IMR-90 (cell line): ENCODE measurements at regions not wholly inside any gene's neighbourhood (a gene's known extent, or its start where the extent isn't known, plus 50 kb on each side); places are given as distances from the start of the nearest gene placed in this dataset.

Experiments
- ATAC-seq: fragments of 200-7000 bp; cut with Tn5 transposase; 2 replicates; pipeline ENCODE4 v1.9.1; 2020; ENCODE audit warnings: low read depth, mild to moderate bottlenecking, moderate library complexity
- BruUV-seq: library from RNA; stranded (reverse); fragments of 400-500 nt; replicated peaks from 2 replicates; lab custom pipeline; 2021; lab: Mats Ljungman, UMichigan
- CTCF ChIA-PET: fragments of 300-600 bp; formaldehyde crosslinking; extraction: SDS; loops from one replicate; lab custom pipeline; 2021; ENCODE audit warnings: antibody characterized with exemption; lab: Yijun Ruan, JAX
- POLR2A ChIA-PET: fragments of 300-600 bp; sonication (Branson Sonifier 250); formaldehyde crosslinking; loops from one replicate; lab custom pipeline; 2022; ENCODE audit warnings: antibody characterized with exemption; ENCODE audit not compliant: unreplicated experiment; lab: Charles Lee
- DNase-seq: peaks from one replicate; pipeline ENCODE4 v3.0.0; 2013
- H2AFZ ChIP-seq: replicated peaks from 2 replicates; pipeline ENCODE3; 2013; ENCODE audit warnings: low read length, mild to moderate bottlenecking; ENCODE audit not compliant: poor library complexity
- H2AK5ac ChIP-seq: 2 replicates; pipeline ENCODE4 v1.6.1; 2013; ENCODE audit warnings: low read depth, low read length, inconsistent platforms
- H2AK9ac ChIP-seq: replicated peaks from 2 replicates; pipeline ENCODE3; 2013; ENCODE audit warnings: mild to moderate bottlenecking, low read depth, low read length, moderate library complexity; ENCODE audit not compliant: poor library complexity
- H2BK120ac ChIP-seq: 2 replicates; pipeline ENCODE4 v1.6.1; 2013; ENCODE audit warnings: low read depth, low read length, inconsistent platforms
- H2BK15ac ChIP-seq: 3 replicates; pipeline ENCODE4 v1.6.1; 2013; ENCODE audit warnings: low read depth, low read length, inconsistent platforms
- H2BK20ac ChIP-seq: 2 replicates; pipeline ENCODE4 v1.6.1; 2013; ENCODE audit warnings: low read depth, mild to moderate bottlenecking, inconsistent platforms, low read length, moderate library complexity
- H2BK5ac ChIP-seq: 2 replicates; pipeline ENCODE4 v1.6.1; 2013; ENCODE audit warnings: mild to moderate bottlenecking, low read depth, low read length, inconsistent platforms; ENCODE audit not compliant: poor library complexity, severe bottlenecking
- H3K14ac ChIP-seq: replicated peaks from 2 replicates; pipeline ENCODE4 v1.6.1; 2013; ENCODE audit warnings: low read depth, low read length, inconsistent platforms
- H3K18ac ChIP-seq: 2 replicates; pipeline ENCODE4 v1.6.1; 2013; ENCODE audit warnings: low read depth, low read length, control low read depth
- H3K23ac ChIP-seq: 2 replicates; pipeline ENCODE4 v1.6.1; 2013; ENCODE audit warnings: low read depth, low read length, inconsistent platforms
- H3K27ac ChIP-seq: 2 replicates; pipeline ENCODE4 v1.5.1; 2013; ENCODE audit warnings: mild to moderate bottlenecking, control low read depth, low read length; ENCODE audit not compliant: insufficient read depth
- H3K27me3 ChIP-seq: 2 replicates; pipeline ENCODE4 v1.6.1; 2013; ENCODE audit warnings: low read length; ENCODE audit not compliant: control insufficient read depth, insufficient read depth
- H3K36me3 ChIP-seq: 2 replicates; pipeline ENCODE4 v1.6.1; 2013; ENCODE audit warnings: low read length, mixed read lengths; ENCODE audit not compliant: control insufficient read depth, insufficient read depth
- H3K4ac ChIP-seq: 2 replicates; pipeline ENCODE4 v1.6.1; 2013; ENCODE audit warnings: low read depth, low read length, inconsistent platforms
- H3K4me1 ChIP-seq: 2 replicates; pipeline ENCODE4 v1.6.1; 2013; ENCODE audit warnings: low read length, mixed read lengths; ENCODE audit not compliant: control insufficient read depth, insufficient read depth
- H3K4me2 ChIP-seq: 2 replicates; pipeline ENCODE4 v1.6.1; 2013; ENCODE audit warnings: low read depth, mild to moderate bottlenecking, control low read depth, low read length, moderate library complexity
- H3K4me3 ChIP-seq: 2 replicates; pipeline ENCODE4 v1.5.1; 2013; ENCODE audit warnings: low read depth, mild to moderate bottlenecking, control low read depth, low read length, moderate library complexity; ENCODE audit not compliant: insufficient read depth
- H3K56ac ChIP-seq: 2 replicates; pipeline ENCODE4 v1.6.1; 2013; ENCODE audit warnings: low read length, inconsistent platforms; ENCODE audit not compliant: insufficient read depth; ENCODE audit errors: extremely low read depth
- H3K79me1 ChIP-seq, 2 experiments: 2 replicates each; pipeline ENCODE4 v1.6.1; 2013; ENCODE audit warnings: low read length in 2 of 2, inconsistent platforms in 1 of 2, low read depth in 1 of 2
- H3K9ac ChIP-seq: 2 replicates; pipeline ENCODE4 v1.6.1; 2013; ENCODE audit warnings: low read depth, low read length, control low read depth
- H3K9me1 ChIP-seq: 2 replicates; pipeline ENCODE4 v1.6.1; 2013; ENCODE audit warnings: low read length, inconsistent platforms; ENCODE audit not compliant: insufficient read depth
- H3K9me3 ChIP-seq: 2 replicates; pipeline ENCODE4 v1.6.1; 2013; ENCODE audit warnings: low read length; ENCODE audit not compliant: control insufficient read depth, insufficient read depth
- H4K20me1 ChIP-seq: 2 replicates; pipeline ENCODE4 v1.6.1; 2013; ENCODE audit warnings: low read length, inconsistent platforms; ENCODE audit not compliant: insufficient read depth
- H4K5ac ChIP-seq: 2 replicates; pipeline ENCODE4 v1.6.1; 2013; ENCODE audit warnings: mild to moderate bottlenecking, low read depth, low read length, control low read depth
- H4K8ac ChIP-seq, 2 experiments: 2 replicates each; pipeline ENCODE4 v1.6.1; 2013; ENCODE audit warnings: low read depth in 2 of 2, low read length in 2 of 2, control low read depth in 1 of 2, inconsistent platforms in 1 of 2
- H4K91ac ChIP-seq: 2 replicates; pipeline ENCODE4 v1.6.1; 2013; ENCODE audit warnings: low read depth, low read length, inconsistent platforms; ENCODE audit not compliant: insufficient read depth
- BHLHE40 ChIP-seq: fragments of 150-350 bp; IDR thresholded peaks from 2 replicates; pipeline ENCODE4 v1.6.1; 2016; ENCODE audit warnings: mild to moderate bottlenecking, low read depth, low read length
- MAFK ChIP-seq: IDR thresholded peaks from 2 replicates; pipeline ENCODE4 v1.6.1; 2012; ENCODE audit warnings: low read depth, low read length, improper control_type of control experiment
- MAZ ChIP-seq: IDR thresholded peaks from 2 replicates; pipeline ENCODE4 v1.6.1; 2012; ENCODE audit warnings: low read depth, mild to moderate bottlenecking, low read length, improper control_type of control experiment, moderate library complexity, borderline replicate concordance
- MXI1 ChIP-seq: IDR thresholded peaks from 2 replicates; pipeline ENCODE4 v1.6.1; 2012; ENCODE audit warnings: low read depth, mild to moderate bottlenecking, low read length, moderate library complexity, borderline replicate concordance
- NFE2L2 ChIP-seq: fragments of 150-350 bp; IDR thresholded peaks from 2 replicates; pipeline ENCODE4 v1.6.1; 2016; ENCODE audit warnings: low read depth, mild to moderate bottlenecking, low read length
- POLR2A ChIP-seq: IDR thresholded peaks from 2 replicates; pipeline ENCODE4 v1.6.1; 2012; ENCODE audit warnings: mild to moderate bottlenecking, low read depth, low read length
- RCOR1 ChIP-seq: IDR thresholded peaks from 2 replicates; pipeline ENCODE4 v1.6.1; 2012; ENCODE audit warnings: mild to moderate bottlenecking, low read length, improper control_type of control experiment; ENCODE audit not compliant: insufficient replicate concordance
- RFX5 ChIP-seq: IDR thresholded peaks from 2 replicates; pipeline ENCODE4 v1.8.0; 2012; ENCODE audit warnings: low read depth, mild to moderate bottlenecking, low read length, moderate library complexity
- WGBS, 2 experiments: methylation state at CpG; one replicate each; pipeline versions ENCODE4 v1.1.5 to v1.1.7; 2013; ENCODE audit warnings: missing lambda C conversion rate in 2 of 2; ENCODE audit not compliant: insufficient read length in 1 of 2; ENCODE audit errors: extremely low coverage in 2 of 2; 5-methylcytosine and 5-hydroxymethylcytosine counted together
- dilution Hi-C: fragments of 300-500 bp; cut with HindIII; formaldehyde crosslinking; loops from one replicate; pipeline ENCODE4 v1.14.3; 2018; ENCODE audit warnings: low sequenced_read_pairs; ENCODE audit not compliant: unreplicated experiment
- in situ Hi-C: fragments of 300-500 bp; cut with MboI; formaldehyde crosslinking; loops from 3 replicates; pipeline ENCODE4 v1.14.3; 2019; ENCODE audit warnings: low sequenced_read_pairs, inconsistent platforms, mixed read lengths
- intact Hi-C: fragments of 100-400 bp; cut with micrococcal nuclease; formaldehyde crosslinking; loops from 2 replicates; pipeline ENCODE4 v1.10.0; 2022
- TF ChIP-seq, protein P1 (sequence below): conservative IDR thresholded peaks from 2 replicates; pipeline ENCODE4 v1.5.1; 2012; ENCODE audit warnings: mild to moderate bottlenecking, low read depth, low read length, improper control_type of control experiment
- TF ChIP-seq, protein P2 (sequence below): fragments of 150-350 bp; IDR thresholded peaks from 2 replicates; pipeline ENCODE4 v1.6.1; 2016; ENCODE audit warnings: low read depth, mild to moderate bottlenecking, low read length, moderate library complexity, borderline replicate concordance

DNA sequence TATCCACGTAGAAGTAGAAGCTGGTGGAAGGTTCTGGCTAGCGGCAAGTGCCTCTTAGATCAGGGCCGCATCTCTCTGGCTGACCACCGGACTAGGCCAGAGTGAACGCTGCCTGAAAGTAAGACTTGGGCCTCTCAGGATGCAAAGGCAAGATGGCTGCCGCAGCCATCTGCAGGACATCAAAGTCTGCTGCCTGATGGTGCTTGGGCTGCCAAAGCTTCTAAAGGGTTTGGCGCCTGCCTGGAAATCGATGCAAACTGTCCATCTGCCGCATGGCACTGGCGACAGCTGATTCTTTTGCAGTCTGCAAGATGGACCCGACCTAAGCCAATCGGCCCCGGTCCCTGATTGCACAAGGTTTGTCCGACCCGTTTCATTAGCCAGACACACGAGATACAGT, 196.7 kb upstream of the TBC1D5 start:
- no peaks in the 10 kb centered on the region for H3K79me1 ChIP-seq
- no peak overlapping the region for H2BK120ac ChIP-seq
- no peak overlapping the region for H3K9ac ChIP-seq
- no peak for ATAC-seq
- no peaks in the 10 kb centered on the region for H4K20me1 ChIP-seq
- no peaks in the 10 kb centered on the region for H3K9me1 ChIP-seq
- H3K9me3 ChIP-seq: no peaks in the 10 kb centered on the region
- no peak overlapping the region for H3K27ac ChIP-seq
- no peaks in the 10 kb centered on the region for H3K36me3 ChIP-seq
- no peak overlapping the region for H4K5ac ChIP-seq
- no TSS peak for BruUV-seq
- H3K14ac ChIP-seq: no peak overlapping the region
- ChIA-PET POLR2A (no interaction called here), CTCF (interaction anchor here (0.6 kb wide), 1 partner anchor 15 kb away, joined by 3 read pairs; no protein-coding TSS in a partner anchor)
- H4K91ac ChIP-seq: no peak overlapping the region
- no peak overlapping the region for H3K4me2 ChIP-seq
- H2AK9ac ChIP-seq: no peak overlapping the region
- no peak for DNase-seq
- dilution Hi-C loops: no loop called here
- H2AK5ac ChIP-seq: no peak overlapping the region
- no peak overlapping the region for H3K18ac ChIP-seq
- in situ Hi-C loops: no loop called here
- H2BK20ac ChIP-seq: no peak overlapping the region
- no peak overlapping the region for H4K8ac ChIP-seq
- no peak overlapping the region for H3K56ac ChIP-seq
- H3K4me1 ChIP-seq: no peaks in the 10 kb centered on the region
- H2BK5ac ChIP-seq: no peak overlapping the region
- no peaks in the 10 kb centered on the region for H3K27me3 ChIP-seq
- no peak overlapping the region for H2BK15ac ChIP-seq
- TF ChIP-seq MAFK (no peak), RFX5 (no peak), BHLHE40 (no peak), NFE2L2 (no peak), RCOR1 (no peak), POLR2A (no peak), MAZ (no peak), MXI1 (no peak)
- TF ChIP-seq, protein P1, sequence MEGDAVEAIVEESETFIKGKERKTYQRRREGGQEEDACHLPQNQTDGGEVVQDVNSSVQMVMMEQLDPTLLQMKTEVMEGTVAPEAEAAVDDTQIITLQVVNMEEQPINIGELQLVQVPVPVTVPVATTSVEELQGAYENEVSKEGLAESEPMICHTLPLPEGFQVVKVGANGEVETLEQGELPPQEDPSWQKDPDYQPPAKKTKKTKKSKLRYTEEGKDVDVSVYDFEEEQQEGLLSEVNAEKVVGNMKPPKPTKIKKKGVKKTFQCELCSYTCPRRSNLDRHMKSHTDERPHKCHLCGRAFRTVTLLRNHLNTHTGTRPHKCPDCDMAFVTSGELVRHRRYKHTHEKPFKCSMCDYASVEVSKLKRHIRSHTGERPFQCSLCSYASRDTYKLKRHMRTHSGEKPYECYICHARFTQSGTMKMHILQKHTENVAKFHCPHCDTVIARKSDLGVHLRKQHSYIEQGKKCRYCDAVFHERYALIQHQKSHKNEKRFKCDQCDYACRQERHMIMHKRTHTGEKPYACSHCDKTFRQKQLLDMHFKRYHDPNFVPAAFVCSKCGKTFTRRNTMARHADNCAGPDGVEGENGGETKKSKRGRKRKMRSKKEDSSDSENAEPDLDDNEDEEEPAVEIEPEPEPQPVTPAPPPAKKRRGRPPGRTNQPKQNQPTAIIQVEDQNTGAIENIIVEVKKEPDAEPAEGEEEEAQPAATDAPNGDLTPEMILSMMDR: no peak
- TF ChIP-seq, protein P2, sequence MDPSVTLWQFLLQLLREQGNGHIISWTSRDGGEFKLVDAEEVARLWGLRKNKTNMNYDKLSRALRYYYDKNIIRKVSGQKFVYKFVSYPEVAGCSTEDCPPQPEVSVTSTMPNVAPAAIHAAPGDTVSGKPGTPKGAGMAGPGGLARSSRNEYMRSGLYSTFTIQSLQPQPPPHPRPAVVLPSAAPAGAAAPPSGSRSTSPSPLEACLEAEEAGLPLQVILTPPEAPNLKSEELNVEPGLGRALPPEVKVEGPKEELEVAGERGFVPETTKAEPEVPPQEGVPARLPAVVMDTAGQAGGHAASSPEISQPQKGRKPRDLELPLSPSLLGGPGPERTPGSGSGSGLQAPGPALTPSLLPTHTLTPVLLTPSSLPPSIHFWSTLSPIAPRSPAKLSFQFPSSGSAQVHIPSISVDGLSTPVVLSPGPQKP: no peak
- H3K4ac ChIP-seq: no peak overlapping the region
- H2AFZ ChIP-seq: no peak overlapping the region
- no peak overlapping the region for H3K4me3 ChIP-seq
- intact Hi-C loops: no loop called here
- WGBS, 2 experiments: 87% methylated on average over 8 of the region's 16 CpGs; no CpG with 5 or more reads in 1 of the 2 experiments
- no peak overlapping the region for H3K23ac ChIP-seq
